Activated CD8-positive, alpha-beta T cell treated with anti-CD3 and anti-CD28 coated beads for 36 hours (primary cell): ENCODE measurements at regions not wholly inside any gene's neighbourhood (a gene's known extent, or its start where the extent isn't known, plus 50 kb on each side); places are given as distances from the start of the nearest gene placed in this dataset.

Experiments
- ATAC-seq: fragments of 200-7000 bp; cut with Tn5 transposase; one replicate; pipeline ENCODE4 v1.10.0; 2021; ENCODE audit warnings: mild to moderate bottlenecking, moderate library complexity
- CTCF ChIA-PET: fragments of 350-600 bp; sonication (Branson Sonifier 250); formaldehyde crosslinking; loops from one replicate; lab custom pipeline; 2021; ENCODE audit warnings: antibody characterized with exemption; lab: Charles Lee
- POLR2A ChIA-PET: fragments of 350-600 bp; sonication (Branson Sonifier 250); formaldehyde crosslinking; loops from one replicate; lab custom pipeline; 2021; ENCODE audit warnings: antibody characterized with exemption; lab: Charles Lee
- DNase-seq: peaks from one replicate; pipeline ENCODE4 v3.0.0-alpha.2; 2020
- H3K27ac Mint-ChIP-seq: one replicate; pipeline ENCODE4 v1.8.0; 2021; ENCODE audit warnings: mild to moderate bottlenecking, mixed read lengths
- H3K27me3 Mint-ChIP-seq: one replicate; pipeline ENCODE4 v1.8.0; 2021; ENCODE audit warnings: mixed read lengths
- H3K36me3 Mint-ChIP-seq: one replicate; pipeline ENCODE4 v1.8.0; 2021; ENCODE audit warnings: low read depth, mixed read lengths
- H3K4me1 Mint-ChIP-seq: one replicate; pipeline ENCODE4 v1.8.0; 2021; ENCODE audit warnings: low read depth, mixed read lengths
- H3K4me3 Mint-ChIP-seq: one replicate; pipeline ENCODE4 v1.8.0; 2021; ENCODE audit warnings: mild to moderate bottlenecking, moderate library complexity, mixed read lengths
- H3K9me3 Mint-ChIP-seq: one replicate; pipeline ENCODE4 v1.8.0; 2021; ENCODE audit warnings: mixed read lengths
- CTCF ChIP-seq: fragments of 200-600 bp; IDR thresholded peaks from one replicate; pipeline ENCODE4 v1.8.0; 2022; ENCODE audit warnings: antibody characterized with exemption, mild to moderate bottlenecking
- intact Hi-C: fragments of 100-400 bp; cut with micrococcal nuclease; formaldehyde crosslinking; loops from one replicate; pipeline ENCODE4 v1.10.0; 2022

- no peak overlapping the region for H3K27ac Mint-ChIP-seq
- peaks cover 6% of the 10 kb centered on the region for H3K4me1 Mint-ChIP-seq
- ATAC-seq (no peak), DNase-seq (no peak)
- ChIA-PET CTCF (no interaction called here), POLR2A (no interaction called here)
- H3K27me3 Mint-ChIP-seq: no peaks in the 10 kb centered on the region
- TF ChIP-seq CTCF: no peak
- intact Hi-C loops: no loop called here
- H3K36me3 Mint-ChIP-seq: no peaks in the 10 kb centered on the region
- no peak overlapping the region for H3K4me3 Mint-ChIP-seq
- H3K9me3 Mint-ChIP-seq: no peaks in the 10 kb centered on the region
Observed at GRCh38 chrX:42025861-42026260, 102.5 kb upstream of the CASK start.

- Mint-ChIP-seq H3K9me3 (no peaks in the 10 kb centered on the region), H3K36me3 (no peaks in the 10 kb centered on the region), H3K27me3 (no peaks in the 10 kb centered on the region), H3K4me3 (no peak overlapping the region), H3K27ac (no peak overlapping the region), H3K4me1 (peaks cover 14% of the 10 kb centered on the region)
- ATAC-seq (no peak), DNase-seq (no peak)
- ChIA-PET CTCF (no interaction called here), POLR2A (no interaction called here)
- intact Hi-C loops: no loop called here
- TF ChIP-seq CTCF: no peak
Observed at GRCh38 chrX:42023122-42023521, 99.8 kb upstream of the CASK start.

GRCh38 chrX:42022158-42022557, 98.8 kb upstream of the CASK start:
- Mint-ChIP-seq H3K4me3 (no peak overlapping the region), H3K27me3 (no peaks in the 10 kb centered on the region), H3K27ac (no peak overlapping the region), H3K9me3 (no peaks in the 10 kb centered on the region), H3K36me3 (no peaks in the 10 kb centered on the region), H3K4me1 (peaks cover 14% of the 10 kb centered on the region)
- no peak for TF ChIP-seq CTCF
- ChIA-PET POLR2A (no interaction called here), CTCF (no interaction called here)
- intact Hi-C loops: no loop called here
- ATAC-seq (peak; percentile 20), DNase-seq (no peak)

- ChIA-PET CTCF (interaction anchor here (1.4 kb wide), 1 partner anchor 9 kb away, joined by 3 read pairs; no protein-coding TSS in a partner anchor), POLR2A (no interaction called here)
- no peak for ATAC-seq
- no peak for TF ChIP-seq CTCF
- Mint-ChIP-seq H3K4me1 (peaks cover 14% of the 10 kb centered on the region), H3K27me3 (no peaks in the 10 kb centered on the region), H3K4me3 (no peak overlapping the region), H3K27ac (no peak overlapping the region), H3K36me3 (no peaks in the 10 kb centered on the region), H3K9me3 (no peaks in the 10 kb centered on the region)
- no peak for DNase-seq
- intact Hi-C loops: no loop called here
Observed at GRCh38 chrX:42021058-42021457, 97.7 kb upstream of the CASK start.

GRCh38 chrX:42020225-42020624, 96.9 kb upstream of the CASK start:
- H3K27ac Mint-ChIP-seq: peak overlapping the region; percentile 42
- H3K27me3 Mint-ChIP-seq: no peaks in the 10 kb centered on the region
- no peaks in the 10 kb centered on the region for H3K36me3 Mint-ChIP-seq
- no peak for ATAC-seq
- no peak for TF ChIP-seq CTCF
- H3K4me3 Mint-ChIP-seq: no peak overlapping the region
- no peak for DNase-seq
- ChIA-PET CTCF (no interaction called here), POLR2A (no interaction called here)
- no peaks in the 10 kb centered on the region for H3K9me3 Mint-ChIP-seq
- intact Hi-C loops: no loop called here
- H3K4me1 Mint-ChIP-seq: peaks cover 14% of the 10 kb centered on the region
